ENCODE measurements at regions not wholly inside any gene's neighbourhood (a gene's known extent, or its start where the extent isn't known, plus 50 kb on each side); places are given as distances from the start of the nearest gene placed in this dataset.

DNA sequence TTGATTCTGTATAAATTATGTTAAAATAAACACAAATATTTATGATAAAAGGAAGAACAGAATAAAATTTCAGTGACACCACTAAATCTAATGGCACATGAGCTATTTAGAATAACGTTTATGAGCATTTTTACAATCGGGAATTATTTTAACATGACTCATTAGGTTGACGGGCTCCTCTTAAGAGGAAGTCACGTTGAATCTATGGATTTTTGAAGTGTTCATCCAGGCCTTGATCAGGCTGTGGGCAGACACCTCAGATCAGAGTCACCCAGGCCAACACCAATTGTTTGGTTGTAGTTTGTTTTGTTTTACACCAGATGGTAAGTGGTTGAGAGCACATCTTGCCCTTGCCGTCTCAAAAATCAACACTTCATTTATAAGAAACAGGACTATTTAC is 257.8 kb downstream of the FOXO1 start:
- Histone ChIP-seq H3K36me3 (ENCODE audit: control insufficient read depth, insufficient read depth, low read length) (no peaks in the 10 kb centered on the region), H3K4me3 (ENCODE audit: low read depth, low read length) (no peak overlapping the region), H3K27me3 (ENCODE audit: control insufficient read depth, insufficient read depth, low read length) (no peaks in the 10 kb centered on the region)
- TF ChIP-seq, protein P1, sequence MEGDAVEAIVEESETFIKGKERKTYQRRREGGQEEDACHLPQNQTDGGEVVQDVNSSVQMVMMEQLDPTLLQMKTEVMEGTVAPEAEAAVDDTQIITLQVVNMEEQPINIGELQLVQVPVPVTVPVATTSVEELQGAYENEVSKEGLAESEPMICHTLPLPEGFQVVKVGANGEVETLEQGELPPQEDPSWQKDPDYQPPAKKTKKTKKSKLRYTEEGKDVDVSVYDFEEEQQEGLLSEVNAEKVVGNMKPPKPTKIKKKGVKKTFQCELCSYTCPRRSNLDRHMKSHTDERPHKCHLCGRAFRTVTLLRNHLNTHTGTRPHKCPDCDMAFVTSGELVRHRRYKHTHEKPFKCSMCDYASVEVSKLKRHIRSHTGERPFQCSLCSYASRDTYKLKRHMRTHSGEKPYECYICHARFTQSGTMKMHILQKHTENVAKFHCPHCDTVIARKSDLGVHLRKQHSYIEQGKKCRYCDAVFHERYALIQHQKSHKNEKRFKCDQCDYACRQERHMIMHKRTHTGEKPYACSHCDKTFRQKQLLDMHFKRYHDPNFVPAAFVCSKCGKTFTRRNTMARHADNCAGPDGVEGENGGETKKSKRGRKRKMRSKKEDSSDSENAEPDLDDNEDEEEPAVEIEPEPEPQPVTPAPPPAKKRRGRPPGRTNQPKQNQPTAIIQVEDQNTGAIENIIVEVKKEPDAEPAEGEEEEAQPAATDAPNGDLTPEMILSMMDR (IDR thresholded peaks at IDR 0.05; ENCODE audit: insufficient read depth, low read length, severe bottlenecking): no peak
- no peak for FAIRE-seq
- peak; percentile 51 for DNase-seq (ENCODE audit: low read depth)

DNA sequence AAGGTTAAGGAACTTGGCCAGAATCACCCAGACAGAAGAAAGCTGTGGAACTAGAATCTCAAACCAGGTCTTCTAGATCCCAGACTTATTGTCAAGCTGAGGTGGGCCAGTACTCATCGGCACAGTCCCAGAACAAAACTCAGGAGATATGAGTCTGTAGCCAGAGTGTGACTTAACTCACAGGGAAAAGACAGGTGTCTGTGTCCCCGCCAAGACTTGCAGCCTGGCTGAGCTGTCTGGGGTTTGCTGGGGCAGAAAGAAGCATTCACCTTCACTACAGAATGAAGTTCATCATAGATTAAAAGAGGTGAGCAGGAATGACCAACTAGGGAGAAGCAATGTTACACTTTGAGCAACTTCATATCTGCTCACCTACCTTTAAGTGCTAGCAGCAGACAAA is 257.2 kb downstream of the FOXO1 start:
- TF ChIP-seq, protein P1 (IDR thresholded peaks at IDR 0.05; ENCODE audit: insufficient read depth, low read length, severe bottlenecking): no peak
- FAIRE-seq: peak; percentile 68
- no peak for DNase-seq (ENCODE audit: low read depth)
- Histone ChIP-seq H3K27me3 (ENCODE audit: control insufficient read depth, insufficient read depth, low read length) (no peaks in the 10 kb centered on the region), H3K4me3 (ENCODE audit: low read depth, low read length) (no peak overlapping the region), H3K36me3 (ENCODE audit: control insufficient read depth, insufficient read depth, low read length) (no peaks in the 10 kb centered on the region)

DNA sequence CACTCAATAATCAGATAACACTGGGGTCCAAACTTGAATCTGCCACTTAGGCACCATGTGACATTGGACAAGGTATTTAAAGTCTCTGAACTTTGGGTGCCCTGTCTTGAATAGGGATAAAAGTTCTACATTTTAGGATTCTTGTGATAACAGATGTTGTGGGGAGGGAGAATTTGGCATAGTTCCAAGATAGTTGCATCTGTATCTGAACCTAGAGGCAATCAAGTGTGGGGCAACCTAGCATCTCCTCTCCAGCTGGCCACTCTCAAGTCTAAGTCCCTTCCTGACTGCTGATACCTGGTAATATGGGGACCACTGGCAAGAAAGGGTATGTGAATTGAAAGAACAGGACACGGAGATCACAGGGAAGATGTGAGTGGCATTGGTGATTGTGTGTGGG is 256.1 kb downstream of the FOXO1 start:
- TF ChIP-seq, protein P1 (IDR thresholded peaks at IDR 0.05; ENCODE audit: insufficient read depth, low read length, severe bottlenecking): no peak
- H3K36me3 ChIP-seq (ENCODE audit: control insufficient read depth, insufficient read depth, low read length): no peaks in the 10 kb centered on the region
- H3K27me3 ChIP-seq (ENCODE audit: control insufficient read depth, insufficient read depth, low read length): no peaks in the 10 kb centered on the region
- FAIRE-seq: no peak
- H3K4me3 ChIP-seq (ENCODE audit: low read depth, low read length): no peak overlapping the region
- no peak for DNase-seq (ENCODE audit: low read depth)

DNA sequence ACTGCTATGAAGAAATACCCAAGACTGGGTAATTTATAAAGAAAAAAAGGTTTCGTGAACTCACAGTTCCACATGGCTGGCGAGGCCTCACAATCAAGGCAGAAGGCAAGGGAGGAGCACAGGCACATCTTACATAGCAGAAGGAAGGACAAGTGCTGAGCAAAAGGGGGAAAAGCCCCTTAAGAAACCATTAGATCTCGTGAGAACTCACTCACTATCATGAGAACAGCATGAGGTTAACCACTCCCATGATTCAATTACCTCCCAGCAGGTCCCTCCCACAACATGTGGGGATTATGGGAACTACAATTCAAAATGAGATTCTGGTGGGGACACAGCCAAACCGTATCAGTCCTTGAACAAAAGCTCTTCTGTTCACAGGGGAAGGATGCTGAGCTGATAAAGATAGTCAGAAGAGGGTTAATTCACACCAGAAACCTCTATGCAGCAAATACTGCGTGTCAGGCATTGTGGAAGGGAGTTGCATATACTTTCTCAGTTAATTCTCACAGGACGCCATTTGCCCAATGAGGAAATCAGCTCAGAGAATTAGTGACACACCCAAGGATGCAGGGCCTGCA is 246.2 kb downstream of the FOXO1 start:
- H3K27me3 ChIP-seq (ENCODE audit: control insufficient read depth, insufficient read depth, low read length): no peaks in the 10 kb centered on the region
- TF ChIP-seq, protein P1 (IDR thresholded peaks at IDR 0.05; ENCODE audit: insufficient read depth, low read length, severe bottlenecking): no peak
- no peak overlapping the region for H3K4me3 ChIP-seq (ENCODE audit: low read depth, low read length)
- H3K36me3 ChIP-seq (ENCODE audit: control insufficient read depth, insufficient read depth, low read length): no peaks in the 10 kb centered on the region
- FAIRE-seq (peak; percentile 82), DNase-seq (ENCODE audit: low read depth) (no peak)

DNA sequence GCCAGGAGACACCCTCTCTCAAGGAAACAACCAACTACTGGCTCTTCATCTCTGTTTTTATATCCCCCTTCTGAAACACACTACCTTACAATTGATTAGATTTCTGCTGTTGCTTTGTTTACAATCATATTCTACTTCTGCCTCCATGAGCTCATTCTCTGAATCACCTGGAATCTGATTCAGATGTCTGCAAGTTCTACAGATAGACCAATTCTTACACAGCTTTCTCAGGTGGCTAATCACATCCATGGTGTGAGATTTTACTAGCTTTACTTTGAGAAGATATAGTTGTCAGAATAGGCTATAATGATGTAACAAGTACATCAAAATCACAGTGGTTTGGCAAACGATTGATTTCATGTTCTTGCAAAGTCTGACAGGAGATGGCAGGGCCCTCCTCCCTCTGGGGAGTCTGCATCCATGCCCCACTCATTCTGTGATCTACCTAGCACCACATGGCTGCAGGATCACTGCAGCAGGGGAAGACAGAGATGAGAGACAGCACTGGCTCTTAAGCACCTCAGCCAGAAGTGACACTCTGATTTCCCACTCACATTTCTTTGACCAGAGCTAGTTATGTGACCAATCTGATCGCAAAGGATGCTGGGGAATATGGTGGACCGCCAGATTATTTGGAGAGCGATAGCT is 243.7 kb downstream of the FOXO1 start:
- FAIRE-seq: no peak
- no peaks in the 10 kb centered on the region for H3K36me3 ChIP-seq (ENCODE audit: control insufficient read depth, insufficient read depth, low read length)
- TF ChIP-seq, protein P1 (IDR thresholded peaks at IDR 0.05; ENCODE audit: insufficient read depth, low read length, severe bottlenecking): no peak
- peak; percentile 81 for DNase-seq (ENCODE audit: low read depth)
- no peaks in the 10 kb centered on the region for H3K27me3 ChIP-seq (ENCODE audit: control insufficient read depth, insufficient read depth, low read length)
- H3K4me3 ChIP-seq (ENCODE audit: low read depth, low read length): no peak overlapping the region

DNA sequence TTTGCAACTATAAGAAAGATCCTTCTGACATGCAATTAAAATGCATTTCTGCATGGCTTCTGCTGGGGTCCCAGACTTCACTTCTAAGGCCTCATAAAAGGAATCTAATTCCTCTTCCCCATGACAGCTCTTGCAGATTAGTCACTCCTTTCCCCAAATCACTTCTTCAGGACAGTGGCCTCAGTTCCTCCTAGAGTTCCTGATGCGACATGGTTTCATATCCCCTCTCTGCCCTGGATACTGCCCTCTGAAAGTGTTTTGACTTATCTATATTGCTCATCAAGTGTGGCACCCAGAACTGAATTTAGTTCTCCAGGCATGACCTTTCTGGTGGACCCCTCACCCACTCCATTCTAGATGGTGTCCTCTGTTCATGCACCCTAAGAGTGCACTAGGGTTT is 238.1 kb downstream of the FOXO1 start:
- DNase-seq (ENCODE audit: low read depth) (no peak), FAIRE-seq (peak; percentile 50)
- Histone ChIP-seq H3K4me3 (ENCODE audit: low read depth, low read length) (no peak overlapping the region), H3K27me3 (ENCODE audit: control insufficient read depth, insufficient read depth, low read length) (no peaks in the 10 kb centered on the region), H3K36me3 (ENCODE audit: control insufficient read depth, insufficient read depth, low read length) (no peaks in the 10 kb centered on the region)
- TF ChIP-seq, protein P1 (IDR thresholded peaks at IDR 0.05; ENCODE audit: insufficient read depth, low read length, severe bottlenecking): no peak

Data from bronchial epithelial cell (primary cell).